Epithelial cell of prostate (primary cell): ENCODE measurements at regions not wholly inside any gene's neighbourhood (a gene's known extent, or its start where the extent isn't known, plus 50 kb on each side); places are given as distances from the start of the nearest gene placed in this dataset.
"Not testable (repeated sequence)": the region's sequence is repeated elsewhere in the genome, so short reads cannot be mapped to it uniquely, and the experiment has no call there.

Experiments used
- DNase-seq: peaks from one replicate; pipeline ENCODE4 v3.0.0-alpha.2; 2011; ENCODE audit warnings: low read depth, low spot score
- H3K27ac ChIP-seq: fragments of 450-650 bp; 2 replicates; pipeline ENCODE4 v1.5.1; 2017; ENCODE audit warnings: mild to moderate bottlenecking

- no peak for DNase-seq
- no peak overlapping the region for H3K27ac ChIP-seq
Observed at GRCh38 chr10:29835055-29835454, 200.3 kb upstream of the SVIL start.

- no peak for DNase-seq
- no peak overlapping the region for H3K27ac ChIP-seq
Observed at GRCh38 chr10:29830531-29831512, 196.1 kb upstream of the SVIL start.

- DNase-seq, result no peak
- H3K27ac ChIP-seq, result no peak overlapping the region
Observed at GRCh38 chr10:29829776-29830175, 195.0 kb upstream of the SVIL start.

- no peak overlapping the region for H3K27ac ChIP-seq
- DNase-seq, result no peak
Observed at GRCh38 chr10:29828956-29829355, 194.2 kb upstream of the SVIL start.

GRCh38 chr10:29828440-29828894 is 193.7 kb upstream of the SVIL start:
- no peak overlapping the region for H3K27ac ChIP-seq
- DNase-seq, result no peak

- no peak for DNase-seq
- no peak overlapping the region for H3K27ac ChIP-seq
Observed at GRCh38 chr10:29827512-29827911, 192.7 kb upstream of the SVIL start.

GRCh38 chr10:29826801-29827450 is 192.2 kb upstream of the SVIL start:
- H3K27ac ChIP-seq, result no peak overlapping the region
- no peak for DNase-seq

GRCh38 chr10:29826221-29826620 is 191.4 kb upstream of the SVIL start:
- H3K27ac ChIP-seq, result no peak overlapping the region
- no peak for DNase-seq

- no peak overlapping the region for H3K27ac ChIP-seq
- no peak for DNase-seq
Observed at GRCh38 chr10:29823553-29824080, 188.8 kb upstream of the SVIL start.

GRCh38 chr10:29820890-29821461 is 186.2 kb upstream of the SVIL start:
- no peak overlapping the region for H3K27ac ChIP-seq
- no peak for DNase-seq

- no peak overlapping the region for H3K27ac ChIP-seq
- no peak for DNase-seq
Observed at GRCh38 chr10:29816801-29817558, 182.2 kb upstream of the SVIL start.

- no peak for DNase-seq
- no peak overlapping the region for H3K27ac ChIP-seq
Observed at GRCh38 chr10:29815572-29815971, 180.8 kb upstream of the SVIL start.

- DNase-seq, result peak; percentile 98
- peak overlapping the region; percentile 72 for H3K27ac ChIP-seq
Observed at GRCh38 chr10:29811751-29812427, 177.1 kb upstream of the SVIL start.

- H3K27ac ChIP-seq, result peak overlapping the region; percentile 10
- no peak for DNase-seq
Observed at GRCh38 chr10:29810816-29811215, 176.0 kb upstream of the SVIL start.

GRCh38 chr10:29810231-29810630 is 175.5 kb upstream of the SVIL start:
- not testable (repeated sequence) for DNase-seq
- peak overlapping the region; percentile 10 for H3K27ac ChIP-seq

GRCh38 chr10:29809383-29809782 is 174.6 kb upstream of the SVIL start:
- no peak for DNase-seq
- no peak overlapping the region for H3K27ac ChIP-seq

- peak overlapping the region; percentile 82 for H3K27ac ChIP-seq
- DNase-seq, result peak; percentile 96
Observed at GRCh38 chr10:29807163-29807806, 172.5 kb upstream of the SVIL start.

GRCh38 chr10:29806350-29806788 is 171.6 kb upstream of the SVIL start:
- peak overlapping the region; percentile 82 for H3K27ac ChIP-seq
- no peak for DNase-seq
